ENCODE measurements at regions not wholly inside any gene's neighbourhood (a gene's known extent, or its start where the extent isn't known, plus 50 kb on each side); places are given as distances from the start of the nearest gene placed in this dataset.

DNA sequence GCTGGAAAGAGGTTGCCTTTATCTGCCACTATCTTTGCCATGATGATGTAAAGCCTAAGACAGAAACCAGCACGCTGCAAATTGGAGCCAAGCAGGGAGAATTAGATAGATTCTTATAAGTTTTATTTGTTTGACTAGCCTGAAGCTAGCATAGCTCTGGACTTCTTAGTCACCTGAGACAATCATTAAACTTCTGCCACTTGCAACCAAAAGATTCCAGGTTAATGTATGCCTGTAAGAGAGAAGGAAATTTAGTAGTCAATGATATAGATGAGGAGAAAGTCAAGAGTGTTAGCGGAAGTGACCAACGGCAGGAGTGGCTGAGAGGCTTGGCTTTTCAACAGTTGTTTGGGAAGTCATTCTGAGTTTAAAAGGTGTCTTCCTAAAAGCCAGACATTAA lies 1106.6 kb downstream of the VRK1 start:
- TF ChIP-seq, protein P1, sequence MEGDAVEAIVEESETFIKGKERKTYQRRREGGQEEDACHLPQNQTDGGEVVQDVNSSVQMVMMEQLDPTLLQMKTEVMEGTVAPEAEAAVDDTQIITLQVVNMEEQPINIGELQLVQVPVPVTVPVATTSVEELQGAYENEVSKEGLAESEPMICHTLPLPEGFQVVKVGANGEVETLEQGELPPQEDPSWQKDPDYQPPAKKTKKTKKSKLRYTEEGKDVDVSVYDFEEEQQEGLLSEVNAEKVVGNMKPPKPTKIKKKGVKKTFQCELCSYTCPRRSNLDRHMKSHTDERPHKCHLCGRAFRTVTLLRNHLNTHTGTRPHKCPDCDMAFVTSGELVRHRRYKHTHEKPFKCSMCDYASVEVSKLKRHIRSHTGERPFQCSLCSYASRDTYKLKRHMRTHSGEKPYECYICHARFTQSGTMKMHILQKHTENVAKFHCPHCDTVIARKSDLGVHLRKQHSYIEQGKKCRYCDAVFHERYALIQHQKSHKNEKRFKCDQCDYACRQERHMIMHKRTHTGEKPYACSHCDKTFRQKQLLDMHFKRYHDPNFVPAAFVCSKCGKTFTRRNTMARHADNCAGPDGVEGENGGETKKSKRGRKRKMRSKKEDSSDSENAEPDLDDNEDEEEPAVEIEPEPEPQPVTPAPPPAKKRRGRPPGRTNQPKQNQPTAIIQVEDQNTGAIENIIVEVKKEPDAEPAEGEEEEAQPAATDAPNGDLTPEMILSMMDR (IDR thresholded peaks at IDR 0.05; ENCODE audit: insufficient read depth, low read depth, low read length) = no peak
- TF ChIP-seq EZH2 (IDR thresholded peaks at IDR 0.05; ENCODE audit: insufficient read depth, low read length) = no peak

Data from astrocyte (in vitro differentiated cells and primary cell).